ENCODE measurements at regions not wholly inside any gene's neighbourhood (a gene's known extent, or its start where the extent isn't known, plus 50 kb on each side); places are given as distances from the start of the nearest gene placed in this dataset.
A peak's percentile ranks its signal among the peaks of the same experiment; 100 is the strongest.

DNA sequence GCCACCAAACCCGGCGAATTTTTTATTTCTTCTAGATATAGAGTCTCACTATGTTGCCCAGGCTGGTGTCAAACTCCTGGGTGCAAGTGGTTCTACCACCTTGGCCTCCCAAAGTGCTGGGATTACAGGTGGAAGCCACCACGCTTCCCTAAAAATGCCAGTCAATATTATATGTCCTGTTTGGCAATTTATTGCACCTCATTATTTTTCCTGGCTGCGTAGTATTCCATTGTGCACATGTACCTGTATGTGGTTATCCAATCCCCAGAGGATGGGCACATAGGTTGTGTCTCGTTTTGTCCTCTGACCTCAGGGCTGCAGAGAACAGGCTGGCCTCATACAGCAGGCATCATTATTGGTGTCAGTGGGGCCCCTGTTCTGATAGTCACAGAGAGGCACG lies 181.7 kb downstream of the C9orf50 start:
- no peak for TF ChIP-seq CTCF (IDR thresholded peaks at IDR 0.05; ENCODE audit: low read depth, low read length, missing control alignments)
- H3K4me3 ChIP-seq (replicated peaks; ENCODE audit: low read depth, low read length): no peak overlapping the region
- no peak for DNase-seq (ENCODE audit: extremely low read depth, low read depth)

DNA sequence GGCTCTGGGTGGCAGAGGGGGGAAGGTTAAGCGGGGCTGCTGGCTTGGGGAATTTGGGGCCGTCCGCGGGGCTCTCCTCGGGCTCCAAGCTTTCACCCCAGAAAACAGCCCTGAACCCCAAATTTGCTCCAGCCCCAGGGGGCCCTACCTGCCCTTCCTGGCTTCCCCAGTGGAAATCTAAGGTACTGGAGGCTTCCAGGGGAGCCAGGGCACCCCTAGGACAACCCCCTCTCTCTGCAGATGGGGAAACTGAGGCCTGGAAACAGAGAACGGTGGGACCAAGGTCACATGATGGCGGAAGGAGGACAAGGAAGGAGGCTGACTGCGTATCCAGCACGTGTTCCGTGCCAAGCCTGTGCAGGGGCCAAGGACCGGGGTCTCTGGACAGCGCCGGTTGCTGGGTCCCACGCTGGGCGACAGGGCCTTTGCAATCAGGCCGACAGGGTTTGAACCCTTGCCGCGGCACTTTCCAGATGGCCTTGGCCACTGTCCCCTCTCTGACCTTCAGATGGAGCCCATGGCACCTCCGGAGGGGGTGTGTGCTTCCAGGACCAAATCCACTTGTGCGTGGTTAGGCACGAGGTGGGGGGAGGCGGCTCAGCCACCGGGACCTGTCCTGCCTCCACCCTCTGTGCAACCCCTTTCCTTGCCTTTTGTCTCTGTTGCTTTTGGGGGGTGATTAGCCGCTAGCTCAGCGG lies 183.1 kb downstream of the C9orf50 start:
- DNase-seq (ENCODE audit: extremely low read depth, low read depth): no peak
- no peak for TF ChIP-seq CTCF (IDR thresholded peaks at IDR 0.05; ENCODE audit: low read depth, low read length, missing control alignments)
- H3K4me3 ChIP-seq (replicated peaks; ENCODE audit: low read depth, low read length): peak overlapping the region; percentile 47

GRCh38 chr9:129436751-129437625 lies 183.9 kb downstream of the C9orf50 start:
- no peak for TF ChIP-seq CTCF (IDR thresholded peaks at IDR 0.05; ENCODE audit: low read depth, low read length, missing control alignments)
- H3K4me3 ChIP-seq (replicated peaks; ENCODE audit: low read depth, low read length): peak overlapping the region; percentile 47
- no peak for DNase-seq (ENCODE audit: extremely low read depth, low read depth)

DNA sequence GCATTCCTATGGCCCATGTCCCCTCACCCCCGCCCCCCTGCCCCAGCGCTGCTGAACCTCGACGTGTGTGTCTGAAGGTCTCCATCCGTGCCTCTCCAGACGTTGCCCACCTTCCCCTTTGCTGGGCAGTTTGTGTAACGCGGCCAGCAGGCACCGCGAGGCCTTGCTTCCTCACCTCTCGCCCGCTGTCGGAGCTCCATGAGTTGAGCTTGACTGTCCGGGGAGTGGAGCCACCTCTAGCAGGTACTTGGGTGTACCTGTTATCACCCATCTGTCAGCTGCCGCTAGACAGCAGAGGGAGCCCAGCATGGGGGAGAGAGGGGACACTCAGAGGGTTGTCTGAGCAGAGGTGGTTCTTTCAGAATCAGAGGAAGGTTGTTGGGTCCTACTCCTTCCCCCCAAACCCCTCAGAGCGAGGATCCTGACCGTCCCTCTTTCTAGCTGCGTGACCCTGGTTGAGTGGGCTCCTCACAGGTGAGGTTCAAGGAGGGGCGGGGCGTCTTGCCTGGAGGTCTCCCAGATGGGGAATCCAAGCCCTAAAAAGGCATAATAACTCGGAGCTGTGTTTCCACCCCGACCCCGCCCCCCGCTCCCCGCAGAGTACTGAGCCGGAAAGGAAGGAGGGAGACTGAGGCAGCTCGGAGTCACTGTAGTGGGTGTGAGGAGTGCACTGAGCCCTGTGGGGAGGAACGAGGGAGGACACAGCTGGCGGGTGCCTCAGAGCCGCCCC lies 184.7 kb downstream of the C9orf50 start:
- no peak overlapping the region for H3K4me3 ChIP-seq (replicated peaks; ENCODE audit: low read depth, low read length)
- no peak for TF ChIP-seq CTCF (IDR thresholded peaks at IDR 0.05; ENCODE audit: low read depth, low read length, missing control alignments)
- no peak for DNase-seq (ENCODE audit: extremely low read depth, low read depth)

- no peak for DNase-seq (ENCODE audit: extremely low read depth, low read depth)
- no peak overlapping the region for H3K4me3 ChIP-seq (replicated peaks; ENCODE audit: low read depth, low read length)
- no peak for TF ChIP-seq CTCF (IDR thresholded peaks at IDR 0.05; ENCODE audit: low read depth, low read length, missing control alignments)
Observed at GRCh38 chr9:129435291-129435690, 185.6 kb downstream of the C9orf50 start.

- no peak for DNase-seq (ENCODE audit: extremely low read depth, low read depth)
- TF ChIP-seq CTCF (IDR thresholded peaks at IDR 0.05; ENCODE audit: low read depth, low read length, missing control alignments): no peak
- no peak overlapping the region for H3K4me3 ChIP-seq (replicated peaks; ENCODE audit: low read depth, low read length)
Observed at GRCh38 chr9:129434187-129434586, 186.7 kb downstream of the C9orf50 start.

Data from HFF-Myc (cell line).